Smooth muscle cell (in vitro differentiated cells): ENCODE measurements at regions not wholly inside any gene's neighbourhood (a gene's known extent, or its start where the extent isn't known, plus 50 kb on each side); places are given as distances from the start of the nearest gene placed in this dataset.
A peak's percentile ranks its signal among the peaks of the same experiment; 100 is the strongest.

Experiments
- DNase-seq: peaks from one replicate; lab custom pipeline; 2025; ENCODE audit not compliant: unreplicated experiment; lab: John Stamatoyannopoulos, UW
- H2AFZ ChIP-seq: fragments of 200-600 bp; sonication (generic); 2 replicates; pipeline ENCODE4 v1.6.0; 2016; ENCODE audit warnings: antibody characterized with exemption, low read depth, mild to moderate bottlenecking
- H3F3A ChIP-seq: fragments of 200-600 bp; sonication (generic); 2 replicates; pipeline ENCODE4 v1.6.0; 2017; ENCODE audit warnings: antibody characterized with exemption, low read depth
- H3K27ac ChIP-seq: fragments of 200-600 bp; sonication (generic); 2 replicates; pipeline ENCODE4 v1.5.1; 2016; ENCODE audit warnings: low read depth, mild to moderate bottlenecking
- H3K27me3 ChIP-seq: fragments of 200-600 bp; sonication (generic); 2 replicates; pipeline ENCODE4 v1.6.1; 2016; ENCODE audit warnings: low read depth, mild to moderate bottlenecking
- H3K36me3 ChIP-seq: fragments of 200-600 bp; sonication (generic); 2 replicates; pipeline ENCODE4 v1.5.1; 2016; ENCODE audit warnings: low read depth
- H3K4me1 ChIP-seq: fragments of 200-600 bp; sonication (generic); 2 replicates; pipeline ENCODE4 v1.5.1; 2016; ENCODE audit warnings: low read depth
- H3K4me2 ChIP-seq: fragments of 200-600 bp; sonication (generic); 2 replicates; pipeline ENCODE4 v1.6.0; 2016; ENCODE audit warnings: mild to moderate bottlenecking
- H3K4me3 ChIP-seq: fragments of 200-600 bp; sonication (generic); 2 replicates; pipeline ENCODE4 v1.5.1; 2016; ENCODE audit warnings: mild to moderate bottlenecking
- H3K79me2 ChIP-seq: fragments of 200-600 bp; sonication (generic); 2 replicates; pipeline ENCODE4 v1.6.0; 2016; ENCODE audit warnings: low read depth, mild to moderate bottlenecking
- H3K9ac ChIP-seq: fragments of 200-600 bp; sonication (generic); 2 replicates; pipeline ENCODE4 v1.6.0; 2016; ENCODE audit warnings: low read depth
- H3K9me3 ChIP-seq: fragments of 200-600 bp; sonication (generic); replicated peaks from 2 replicates; pipeline ENCODE4 v1.5.1; 2016; ENCODE audit warnings: low read depth
- H4K20me1 ChIP-seq: fragments of 200-600 bp; sonication (generic); 2 replicates; pipeline ENCODE4 v1.6.0; 2016; ENCODE audit warnings: low read depth
- CTCF ChIP-seq: fragments of 200-600 bp; sonication (generic); IDR thresholded peaks from 2 replicates; pipeline ENCODE4 v1.5.1; 2017; ENCODE audit warnings: borderline replicate concordance, mild to moderate bottlenecking, antibody characterized with exemption; ENCODE audit not compliant: insufficient read depth, poor library complexity, severe bottlenecking
- whole genome bisulfite sequencing: methylation state at CpG from one replicate; pipeline ENCODE4 v1.1.7; 2016; ENCODE audit warnings: low lambda C conversion rate; 5-methylcytosine and 5-hydroxymethylcytosine counted together

- H3K4me2 ChIP-seq: peak overlapping the region; percentile 61
- H3F3A ChIP-seq: peaks cover 3% of the 10 kb centered on the region
- H3K4me1 ChIP-seq: peaks cover 10% of the 10 kb centered on the region
- no peak overlapping the region for H3K9ac ChIP-seq
- no peak for DNase-seq
- no peak overlapping the region for H2AFZ ChIP-seq
- H3K9me3 ChIP-seq: no peaks in the 10 kb centered on the region
- H4K20me1 ChIP-seq: no peaks in the 10 kb centered on the region
- TF ChIP-seq CTCF: no peak
- no peaks in the 10 kb centered on the region for H3K27me3 ChIP-seq
- H3K27ac ChIP-seq: peak overlapping the region; percentile 79
- no peak overlapping the region for H3K4me3 ChIP-seq
- 52% methylated on average over 6 of the region's 6 CpGs for WGBS
- H3K79me2 ChIP-seq: no peaks in the 10 kb centered on the region
- no peaks in the 10 kb centered on the region for H3K36me3 ChIP-seq
These were observed 359.9 kb upstream of the SLC14A2 start for GRCh38 chr18:45255197-45255890.

GRCh38 chr18:45260125-45260524 is 355.2 kb upstream of the SLC14A2 start:
- Histone ChIP-seq H3K27ac (no peak overlapping the region), H3K9ac (no peak overlapping the region), H3K79me2 (no peaks in the 10 kb centered on the region), H2AFZ (no peak overlapping the region), H3K4me1 (peaks cover 9% of the 10 kb centered on the region), H3K9me3 (no peaks in the 10 kb centered on the region), H3F3A (peaks cover 3% of the 10 kb centered on the region), H3K27me3 (no peaks in the 10 kb centered on the region), H4K20me1 (no peaks in the 10 kb centered on the region), H3K4me3 (no peak overlapping the region), H3K4me2 (no peak overlapping the region), H3K36me3 (no peaks in the 10 kb centered on the region)
- no peak for DNase-seq
- no peak for TF ChIP-seq CTCF
- 90% methylated on average over 1 of the region's 1 CpG for WGBS

GRCh38 chr18:45266023-45266422 is 349.3 kb upstream of the SLC14A2 start:
- H3K27ac ChIP-seq: no peak overlapping the region
- H3K27me3 ChIP-seq: no peaks in the 10 kb centered on the region
- H3K9me3 ChIP-seq: no peaks in the 10 kb centered on the region
- WGBS: 90% methylated on average over 3 of the region's 3 CpGs
- H3K4me1 ChIP-seq: no peaks in the 10 kb centered on the region
- DNase-seq: no peak
- no peaks in the 10 kb centered on the region for H3F3A ChIP-seq
- H4K20me1 ChIP-seq: no peaks in the 10 kb centered on the region
- H2AFZ ChIP-seq: no peak overlapping the region
- H3K79me2 ChIP-seq: no peaks in the 10 kb centered on the region
- H3K9ac ChIP-seq: no peak overlapping the region
- no peak for TF ChIP-seq CTCF
- no peak overlapping the region for H3K4me3 ChIP-seq
- H3K4me2 ChIP-seq: no peak overlapping the region
- no peaks in the 10 kb centered on the region for H3K36me3 ChIP-seq

GRCh38 chr18:45267622-45268021 is 347.7 kb upstream of the SLC14A2 start:
- Histone ChIP-seq H3F3A (no peaks in the 10 kb centered on the region), H3K4me1 (no peaks in the 10 kb centered on the region), H3K4me3 (no peak overlapping the region), H3K4me2 (peak overlapping the region; percentile 21), H2AFZ (peak overlapping the region; percentile 26), H3K9ac (no peak overlapping the region), H3K27ac (no peak overlapping the region), H3K27me3 (no peaks in the 10 kb centered on the region), H4K20me1 (no peaks in the 10 kb centered on the region), H3K9me3 (no peaks in the 10 kb centered on the region), H3K79me2 (no peaks in the 10 kb centered on the region), H3K36me3 (no peaks in the 10 kb centered on the region)
- DNase-seq: no peak
- no peak for TF ChIP-seq CTCF
- WGBS: 52% methylated on average over 1 of the region's 1 CpG
